ENCODE measurements at regions not wholly inside any gene's neighbourhood (a gene's known extent, or its start where the extent isn't known, plus 50 kb on each side); places are given as distances from the start of the nearest gene placed in this dataset.
A peak's percentile ranks its signal among the peaks of the same experiment; 100 is the strongest.

DNA sequence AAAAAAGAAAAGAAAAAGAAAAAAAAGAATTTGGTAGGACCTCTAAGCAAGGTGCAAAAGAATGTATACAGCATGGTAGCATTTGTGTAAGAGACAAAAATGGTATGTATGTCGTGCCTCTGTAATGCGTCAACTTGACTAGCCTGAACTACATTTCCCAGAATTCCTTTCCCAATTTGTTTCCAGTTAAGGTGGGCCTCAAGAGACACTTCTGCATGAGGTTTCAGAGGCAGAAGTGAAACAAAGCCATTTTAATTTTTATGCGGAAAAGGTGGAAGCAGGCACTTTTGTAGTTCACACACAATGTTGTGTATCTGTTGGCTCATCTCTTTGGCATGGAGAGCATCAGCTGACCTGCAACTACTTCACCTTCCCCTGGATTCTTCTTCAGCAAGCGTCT, 56.5 kb upstream of the PAPOLG start:
- no peak overlapping the region for H3K4me3 ChIP-seq (ENCODE audit: low read length)
- DNase-seq (ENCODE audit: low read depth), result no peak
- TF ChIP-seq, protein P1, sequence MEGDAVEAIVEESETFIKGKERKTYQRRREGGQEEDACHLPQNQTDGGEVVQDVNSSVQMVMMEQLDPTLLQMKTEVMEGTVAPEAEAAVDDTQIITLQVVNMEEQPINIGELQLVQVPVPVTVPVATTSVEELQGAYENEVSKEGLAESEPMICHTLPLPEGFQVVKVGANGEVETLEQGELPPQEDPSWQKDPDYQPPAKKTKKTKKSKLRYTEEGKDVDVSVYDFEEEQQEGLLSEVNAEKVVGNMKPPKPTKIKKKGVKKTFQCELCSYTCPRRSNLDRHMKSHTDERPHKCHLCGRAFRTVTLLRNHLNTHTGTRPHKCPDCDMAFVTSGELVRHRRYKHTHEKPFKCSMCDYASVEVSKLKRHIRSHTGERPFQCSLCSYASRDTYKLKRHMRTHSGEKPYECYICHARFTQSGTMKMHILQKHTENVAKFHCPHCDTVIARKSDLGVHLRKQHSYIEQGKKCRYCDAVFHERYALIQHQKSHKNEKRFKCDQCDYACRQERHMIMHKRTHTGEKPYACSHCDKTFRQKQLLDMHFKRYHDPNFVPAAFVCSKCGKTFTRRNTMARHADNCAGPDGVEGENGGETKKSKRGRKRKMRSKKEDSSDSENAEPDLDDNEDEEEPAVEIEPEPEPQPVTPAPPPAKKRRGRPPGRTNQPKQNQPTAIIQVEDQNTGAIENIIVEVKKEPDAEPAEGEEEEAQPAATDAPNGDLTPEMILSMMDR (conservative IDR thresholded peaks at IDR 0.05; ENCODE audit: low read length), result no peak

GRCh38 chr2:60706021-60706420, 50.0 kb upstream of the PAPOLG start:
- DNase-seq (ENCODE audit: low read depth), result peak; percentile 32
- H3K4me3 ChIP-seq (ENCODE audit: low read length), result no peak overlapping the region
- TF ChIP-seq, protein P1 (conservative IDR thresholded peaks at IDR 0.05; ENCODE audit: low read length), result no peak

All from AG10803 (cell line).